Neural crest cell (in vitro differentiated cells): ENCODE measurements at regions not wholly inside any gene's neighbourhood (a gene's known extent, or its start where the extent isn't known, plus 50 kb on each side); places are given as distances from the start of the nearest gene placed in this dataset.

Experiments
- DNase-seq: peaks from one replicate; pipeline ENCODE4 v3.0.0; 2021; ENCODE audit warnings: low read depth, mixed read lengths, low spot score
- H3K27ac Mint-ChIP-seq: one replicate; pipeline ENCODE4 v1.8.0; 2021; ENCODE audit warnings: mild to moderate bottlenecking, mixed read lengths; ENCODE audit not compliant: unreplicated experiment
- H3K27me3 Mint-ChIP-seq: 2 replicates; pipeline ENCODE4 v1.8.0; 2021; ENCODE audit warnings: low read depth, mild to moderate bottlenecking, mixed read lengths
- H3K36me3 Mint-ChIP-seq: 2 replicates; pipeline ENCODE4 v1.8.0; 2021; ENCODE audit warnings: low read depth, mild to moderate bottlenecking, mixed read lengths
- H3K4me1 Mint-ChIP-seq: 2 replicates; pipeline ENCODE4 v1.8.0; 2021; ENCODE audit warnings: mixed read lengths
- H3K4me3 Mint-ChIP-seq: one replicate; pipeline ENCODE4 v1.8.0; 2021; ENCODE audit warnings: mild to moderate bottlenecking, mixed read lengths
- H3K9me3 Mint-ChIP-seq: 2 replicates; pipeline ENCODE4 v1.8.0; 2021; ENCODE audit warnings: mixed read lengths
- TF ChIP-seq, protein P1 (sequence below): fragments of 200-600 bp; sonication (generic); conservative IDR thresholded peaks from 2 replicates; pipeline ENCODE4 v1.5.0; 2021; ENCODE audit warnings: antibody characterized with exemption, mild to moderate bottlenecking

DNA sequence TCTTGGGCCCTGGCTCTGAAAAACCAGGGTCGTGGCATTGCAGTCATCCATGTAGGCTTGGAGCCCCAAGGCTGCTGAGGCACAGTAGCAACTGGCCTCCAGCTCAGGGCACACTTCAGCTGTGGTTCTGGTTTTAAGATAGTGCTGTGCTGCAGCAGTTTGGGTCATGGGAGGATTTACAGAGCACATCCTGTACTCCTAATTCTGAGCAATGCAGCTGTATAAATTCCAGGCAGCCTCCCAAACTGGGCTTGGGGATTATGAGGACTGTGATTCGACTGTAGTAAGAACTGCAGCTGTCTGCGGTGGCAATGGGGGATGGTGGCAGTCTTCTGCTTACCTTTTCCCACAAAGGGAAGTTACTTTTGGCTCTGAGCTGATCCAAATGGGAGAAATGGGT, 536.3 kb upstream of the GCFC2 start:
- H3K36me3 Mint-ChIP-seq, result no peaks in the 10 kb centered on the region
- peaks cover 3% of the 10 kb centered on the region for H3K9me3 Mint-ChIP-seq
- H3K27ac Mint-ChIP-seq, result no peak overlapping the region
- H3K4me3 Mint-ChIP-seq, result no peak overlapping the region
- no peaks in the 10 kb centered on the region for H3K4me1 Mint-ChIP-seq
- H3K27me3 Mint-ChIP-seq, result no peaks in the 10 kb centered on the region
- TF ChIP-seq, protein P1, sequence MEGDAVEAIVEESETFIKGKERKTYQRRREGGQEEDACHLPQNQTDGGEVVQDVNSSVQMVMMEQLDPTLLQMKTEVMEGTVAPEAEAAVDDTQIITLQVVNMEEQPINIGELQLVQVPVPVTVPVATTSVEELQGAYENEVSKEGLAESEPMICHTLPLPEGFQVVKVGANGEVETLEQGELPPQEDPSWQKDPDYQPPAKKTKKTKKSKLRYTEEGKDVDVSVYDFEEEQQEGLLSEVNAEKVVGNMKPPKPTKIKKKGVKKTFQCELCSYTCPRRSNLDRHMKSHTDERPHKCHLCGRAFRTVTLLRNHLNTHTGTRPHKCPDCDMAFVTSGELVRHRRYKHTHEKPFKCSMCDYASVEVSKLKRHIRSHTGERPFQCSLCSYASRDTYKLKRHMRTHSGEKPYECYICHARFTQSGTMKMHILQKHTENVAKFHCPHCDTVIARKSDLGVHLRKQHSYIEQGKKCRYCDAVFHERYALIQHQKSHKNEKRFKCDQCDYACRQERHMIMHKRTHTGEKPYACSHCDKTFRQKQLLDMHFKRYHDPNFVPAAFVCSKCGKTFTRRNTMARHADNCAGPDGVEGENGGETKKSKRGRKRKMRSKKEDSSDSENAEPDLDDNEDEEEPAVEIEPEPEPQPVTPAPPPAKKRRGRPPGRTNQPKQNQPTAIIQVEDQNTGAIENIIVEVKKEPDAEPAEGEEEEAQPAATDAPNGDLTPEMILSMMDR, result no peak
- DNase-seq, result no peak

DNA sequence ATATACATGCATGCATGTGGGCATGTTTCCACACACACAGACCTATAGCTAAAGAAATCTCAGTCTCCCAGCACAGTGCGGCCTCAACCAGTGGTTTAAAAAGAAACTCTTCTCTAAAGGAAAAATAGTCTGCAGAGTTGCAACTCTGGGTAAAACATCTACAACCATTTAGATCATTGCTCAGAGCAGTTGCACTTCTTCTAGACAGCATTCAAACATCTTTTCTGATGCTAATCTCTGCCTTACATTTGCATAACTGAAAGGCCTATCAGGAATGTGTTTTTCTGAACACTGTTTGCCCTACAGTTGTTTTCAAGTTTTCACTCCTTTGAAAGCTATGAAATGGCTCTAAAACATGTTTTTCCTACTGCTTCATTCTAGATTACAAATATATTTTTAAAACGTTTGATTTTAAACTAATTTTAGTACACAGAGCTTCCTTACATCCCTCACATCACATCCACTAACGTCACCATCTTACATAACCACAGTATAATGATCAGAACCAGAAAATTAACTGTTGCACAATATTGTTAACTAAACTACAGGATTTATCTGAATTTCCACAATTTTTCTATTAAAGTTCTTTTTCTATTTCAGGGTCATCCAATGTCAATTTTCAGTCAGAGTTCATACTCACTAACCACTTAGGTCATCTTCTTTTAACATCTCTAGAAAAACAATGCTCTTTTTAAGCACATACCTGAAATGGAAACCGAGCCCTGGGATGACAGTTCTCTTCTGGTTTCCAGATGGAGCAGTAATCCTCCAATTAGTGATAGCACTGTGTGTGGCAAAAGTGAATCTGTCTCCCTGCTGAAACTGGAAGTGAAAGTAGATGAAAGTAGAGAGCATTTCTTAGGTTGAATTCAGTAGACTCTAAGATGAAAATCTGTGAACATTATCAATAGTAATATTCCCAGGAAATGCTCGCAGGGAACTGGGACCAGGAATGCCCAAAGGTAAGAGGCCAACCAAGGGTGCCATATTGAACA, 501.6 kb upstream of the GCFC2 start:
- Mint-ChIP-seq H3K9me3 (no peaks in the 10 kb centered on the region), H3K36me3 (no peaks in the 10 kb centered on the region), H3K27me3 (no peaks in the 10 kb centered on the region), H3K27ac (no peak overlapping the region), H3K4me3 (no peak overlapping the region), H3K4me1 (peaks cover 4% of the 10 kb centered on the region)
- TF ChIP-seq, protein P1, result no peak
- no peak for DNase-seq

DNA sequence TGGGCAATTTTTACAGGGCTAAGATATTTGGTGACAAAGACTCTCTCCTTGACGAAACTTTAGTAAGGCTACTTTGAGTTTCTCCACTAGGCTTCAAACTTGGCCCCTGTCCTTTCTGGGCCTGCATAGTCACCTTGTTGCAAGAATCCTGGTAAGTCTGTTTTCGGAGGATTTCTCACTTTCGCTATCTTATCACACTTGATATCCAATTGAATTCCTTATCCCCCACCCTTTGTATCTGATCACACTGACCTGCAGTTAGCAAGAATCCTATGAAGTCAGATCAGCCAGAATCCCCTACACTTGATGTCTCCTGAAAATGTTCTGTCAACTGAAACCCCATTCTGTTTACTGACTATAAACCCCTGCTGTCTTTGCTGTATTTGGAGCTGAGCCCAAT, 499.8 kb upstream of the GCFC2 start:
- DNase-seq, result no peak
- no peaks in the 10 kb centered on the region for H3K9me3 Mint-ChIP-seq
- TF ChIP-seq, protein P1, result no peak
- H3K36me3 Mint-ChIP-seq, result no peaks in the 10 kb centered on the region
- H3K27ac Mint-ChIP-seq, result no peak overlapping the region
- peaks cover 4% of the 10 kb centered on the region for H3K4me1 Mint-ChIP-seq
- no peaks in the 10 kb centered on the region for H3K27me3 Mint-ChIP-seq
- H3K4me3 Mint-ChIP-seq, result no peak overlapping the region

DNA sequence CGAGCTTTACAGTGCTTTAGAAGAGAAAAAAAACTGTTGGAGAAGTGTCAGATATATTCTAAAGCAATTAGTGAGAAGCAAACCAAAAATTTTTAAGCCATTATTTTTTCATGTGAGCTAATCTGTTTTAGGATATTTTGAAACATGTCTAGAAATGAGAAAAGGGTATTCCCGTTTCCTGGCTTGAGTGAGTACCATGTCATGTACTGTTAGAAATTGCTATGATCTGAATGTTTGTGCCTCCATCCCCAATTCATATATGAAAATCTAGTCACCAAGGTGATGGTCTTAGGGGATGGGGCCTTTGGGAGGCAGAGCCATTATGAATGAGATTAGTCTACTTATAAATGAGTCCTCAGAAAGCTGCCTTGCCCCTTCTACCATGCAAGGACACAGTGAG, 493.3 kb upstream of the GCFC2 start:
- H3K9me3 Mint-ChIP-seq, result peaks cover 3% of the 10 kb centered on the region
- no peaks in the 10 kb centered on the region for H3K36me3 Mint-ChIP-seq
- no peak for DNase-seq
- TF ChIP-seq, protein P1, result no peak
- H3K27me3 Mint-ChIP-seq, result no peaks in the 10 kb centered on the region
- no peaks in the 10 kb centered on the region for H3K4me1 Mint-ChIP-seq
- no peak overlapping the region for H3K4me3 Mint-ChIP-seq
- no peak overlapping the region for H3K27ac Mint-ChIP-seq

DNA sequence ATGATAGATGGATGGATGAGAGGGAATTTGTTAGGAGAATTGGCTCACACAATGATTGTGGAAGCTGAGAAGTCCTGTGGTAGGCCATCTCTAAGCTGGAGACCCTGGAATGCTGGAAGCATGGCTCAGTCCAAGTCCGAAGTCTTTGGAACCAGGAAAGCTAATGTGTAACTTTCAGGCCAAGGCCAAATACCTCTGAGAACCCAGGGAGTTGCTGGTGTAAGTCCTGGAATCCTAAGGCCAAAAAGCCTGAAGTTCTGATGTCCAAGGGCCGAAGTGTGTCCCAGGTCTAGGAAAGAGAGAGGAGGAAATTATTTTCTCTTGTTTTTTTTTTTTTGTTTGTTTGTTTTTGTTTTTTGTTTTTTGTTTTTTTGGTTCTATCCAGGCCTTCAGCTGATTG, 492.2 kb upstream of the GCFC2 start:
- DNase-seq, result no peak
- Mint-ChIP-seq H3K4me3 (no peak overlapping the region), H3K4me1 (peaks cover under 1% of the 10 kb centered on the region), H3K9me3 (peaks cover 3% of the 10 kb centered on the region), H3K27me3 (no peaks in the 10 kb centered on the region), H3K27ac (no peak overlapping the region), H3K36me3 (no peaks in the 10 kb centered on the region)
- TF ChIP-seq, protein P1, result no peak
